ENCODE measurements at regions not wholly inside any gene's neighbourhood (a gene's known extent, or its start where the extent isn't known, plus 50 kb on each side); places are given as distances from the start of the nearest gene placed in this dataset.

GRCh38 chr9:36760667-36761420 lies 188.1 kb downstream of the MELK start:
- TF ChIP-seq CTCF (conservative IDR thresholded peaks at IDR 0.05; ENCODE audit: low read depth in 2 of 2) (no peak), EZH2 (IDR thresholded peaks at IDR 0.05; ENCODE audit: low read depth, unreplicated experiment) (no peak), EZH2phosphoT487 (IDR thresholded peaks at IDR 0.05; ENCODE audit: unreplicated experiment) (no peak), POLR2AphosphoS5 (IDR thresholded peaks at IDR 0.05; ENCODE audit: low read depth) (no peak), REST (IDR thresholded peaks at IDR 0.05; ENCODE audit: unreplicated experiment) (no peak), ZNF462 (CRISPR knock-in tag; IDR thresholded peaks at IDR 0.05) (no peak), NANOG (IDR thresholded peaks at IDR 0.05; ENCODE audit: borderline replicate concordance) (no peak), JUNB (IDR thresholded peaks at IDR 0.05; ENCODE audit: unreplicated experiment) (no peak), CREB1 (CRISPR knock-in tag; IDR thresholded peaks at IDR 0.05; ENCODE audit: low read depth) (no peak), STAT1 (IDR thresholded peaks at IDR 0.05; ENCODE audit: unreplicated experiment) (no peak), ZNF331 (CRISPR knock-in tag; IDR thresholded peaks at IDR 0.05; ENCODE audit: low read depth) (no peak)

Data from GM23338 (cell line).